CD14-positive monocyte (primary cell): ENCODE measurements at regions not wholly inside any gene's neighbourhood (a gene's known extent, or its start where the extent isn't known, plus 50 kb on each side); places are given as distances from the start of the nearest gene placed in this dataset.

Experiments used
- DNase-seq, 3 donors: peaks; one replicate each; pipeline ENCODE4 v3.0.0-alpha.2; 2011 to 2022
- H2AFZ ChIP-seq: 2 replicates; pipeline ENCODE4 v1.6.0; 2012; ENCODE audit warnings: mild to moderate bottlenecking, low read depth, low read length, inconsistent platforms; ENCODE audit not compliant: insufficient read depth, poor library complexity, severe bottlenecking
- H3K27ac ChIP-seq, 2 donors: 1 replicate in 1 of 2; 2 replicates in 1 of 2; pipeline ENCODE4 v1.5.1; 2012 to 2013; ENCODE audit warnings: low read length in 2 of 2, control low read depth in 1 of 2, inconsistent platforms in 1 of 2, low read depth in 1 of 2, mild to moderate bottlenecking in 1 of 2
- H3K27me3 ChIP-seq, 2 donors: one replicate each; pipeline versions ENCODE4 v1.6.0 to v1.6.1; 2011 to 2013; ENCODE audit warnings: low read length in 2 of 2; ENCODE audit not compliant: control insufficient read depth in 2 of 2, insufficient read depth in 2 of 2
- H3K36me3 ChIP-seq, 2 donors: replicated peaks in 1 of 2; 1 replicate in 1 of 2; 2 replicates in 1 of 2; pipeline versions ENCODE4 v1.5.1 to v1.6.1; 2012 to 2013; ENCODE audit warnings: low read length in 2 of 2, control low read depth in 1 of 2, inconsistent platforms in 1 of 2, mild to moderate bottlenecking in 1 of 2; ENCODE audit not compliant: insufficient read depth in 2 of 2, control insufficient read depth in 1 of 2
- H3K4me1 ChIP-seq, 2 donors: 1 replicate in 1 of 2; 2 replicates in 1 of 2; pipeline versions ENCODE4 v1.5.1 to v1.6.1; 2012 to 2013; ENCODE audit warnings: low read length in 2 of 2, control low read depth in 1 of 2, inconsistent platforms in 1 of 2, mild to moderate bottlenecking in 1 of 2, moderate library complexity in 1 of 2; ENCODE audit not compliant: insufficient read depth in 2 of 2, control insufficient read depth in 1 of 2
- H3K4me2 ChIP-seq: replicated peaks from 2 replicates; pipeline ENCODE3; 2012; ENCODE audit warnings: low read length, moderate library complexity, mild to moderate bottlenecking; ENCODE audit not compliant: poor library complexity, severe bottlenecking; ENCODE audit errors: extremely low read depth
- H3K4me3 ChIP-seq, 3 experiments: fragments of 200-600 bp in 1 of 3; sonication (generic) in 1 of 3; replicated peaks in 1 of 3; 1 replicate in 2 of 3; 2 replicates in 1 of 3; pipeline ENCODE4 v1.5.1; 2011 to 2013; ENCODE audit warnings: low read length in 3 of 3, mild to moderate bottlenecking in 3 of 3, control low read depth in 2 of 3, low read depth in 2 of 3, inconsistent platforms in 1 of 3, moderate library complexity in 1 of 3
- H3K79me2 ChIP-seq: 2 replicates; pipeline ENCODE4 v1.6.0; 2012; ENCODE audit warnings: mild to moderate bottlenecking, control low read depth, inconsistent platforms, low read length, moderate library complexity; ENCODE audit not compliant: insufficient read depth
- H3K9ac ChIP-seq: 2 replicates; pipeline ENCODE4 v1.6.0; 2017; ENCODE audit warnings: low read length, mild to moderate bottlenecking; ENCODE audit not compliant: insufficient read depth, poor library complexity, severe bottlenecking
- H3K9me3 ChIP-seq, 2 donors: replicated peaks in 1 of 2; 1 replicate in 1 of 2; 2 replicates in 1 of 2; pipeline versions ENCODE4 v1.5.1 to v1.6.1; 2012 to 2013; ENCODE audit warnings: low read length in 2 of 2, control low read depth in 1 of 2; ENCODE audit not compliant: control insufficient read depth in 1 of 2, insufficient read depth in 1 of 2
- H4K20me1 ChIP-seq: 2 replicates; pipeline ENCODE4 v1.6.0; 2012; ENCODE audit warnings: mild to moderate bottlenecking, low read length, control low read depth, moderate library complexity; ENCODE audit not compliant: insufficient read depth
- H3K27ac Mint-ChIP-seq, 7 donors: one replicate each; pipeline ENCODE4 v1.8.0; 2020; ENCODE audit warnings: mild to moderate bottlenecking in 7 of 7, mixed read lengths in 7 of 7, moderate library complexity in 6 of 7, inconsistent platforms in 2 of 7
- H3K27me3 Mint-ChIP-seq, 3 donors: one replicate each; pipeline ENCODE4 v1.8.0; 2021 to 2022; ENCODE audit warnings: low read depth in 3 of 3, mild to moderate bottlenecking in 3 of 3, mixed read lengths in 3 of 3, moderate library complexity in 3 of 3, inconsistent platforms in 1 of 3
- H3K36me3 Mint-ChIP-seq, 2 donors: one replicate each; pipeline ENCODE4 v1.8.0; 2020; ENCODE audit warnings: mixed read lengths in 2 of 2, inconsistent platforms in 1 of 2, mild to moderate bottlenecking in 1 of 2
- H3K4me1 Mint-ChIP-seq: one replicate; pipeline ENCODE4 v1.8.0; 2020; ENCODE audit warnings: mild to moderate bottlenecking, mixed read lengths
- H3K4me3 Mint-ChIP-seq, 2 donors: one replicate each; pipeline ENCODE4 v1.8.0; 2020; ENCODE audit warnings: mild to moderate bottlenecking in 2 of 2, mixed read lengths in 2 of 2, moderate library complexity in 1 of 2
- H3K9me3 Mint-ChIP-seq, 7 donors: one replicate each; pipeline ENCODE4 v1.8.0; 2020 to 2022; ENCODE audit warnings: mixed read lengths in 7 of 7, mild to moderate bottlenecking in 6 of 7, moderate library complexity in 6 of 7, inconsistent platforms in 2 of 7
- WGBS: methylation state at CpG from one replicate; pipeline ENCODE4 v1.1.5; 2013; ENCODE audit warnings: missing lambda C conversion rate; ENCODE audit not compliant: insufficient coverage; 5-methylcytosine and 5-hydroxymethylcytosine counted together
- intact Hi-C, 2 donors: fragments of 100-400 bp; cut with micrococcal nuclease; formaldehyde crosslinking; loops; one replicate each; pipeline versions ENCODE4 v1.15.0 to v1.15.1; 2023
- TF ChIP-seq, protein P1 (sequence below): fragments of 200-600 bp; IDR thresholded peaks from one replicate; pipeline ENCODE4 v1.8.0; 2022; ENCODE audit warnings: antibody characterized with exemption, mild to moderate bottlenecking

DNA sequence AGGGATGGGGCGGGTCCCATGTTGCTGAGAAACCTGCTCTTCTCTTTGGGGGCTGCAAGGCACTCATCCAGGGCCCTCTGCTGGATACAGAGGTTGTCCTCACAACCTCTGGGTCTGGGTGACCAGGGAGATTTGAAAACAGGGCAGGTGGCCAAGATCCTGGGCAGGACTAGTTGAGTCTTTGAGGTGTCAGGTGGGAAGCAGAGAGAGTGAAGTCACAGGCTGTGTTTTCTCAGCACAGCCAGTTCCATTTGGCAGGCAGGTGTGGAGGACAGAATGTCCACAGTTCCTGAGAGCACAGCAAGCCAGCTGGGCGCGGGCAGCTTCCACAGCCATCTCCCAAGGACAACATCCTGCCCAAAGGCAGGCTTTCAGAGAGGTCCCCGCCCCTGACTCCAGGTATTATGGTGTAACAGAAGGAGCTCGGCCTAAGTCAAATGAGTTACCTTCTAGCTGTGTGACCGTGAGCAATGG is 118.8 kb downstream of the NUFIP1 start:
- no peak overlapping the region for H3K4me3 Mint-ChIP-seq
- Histone ChIP-seq H3K4me3 (no peak overlapping the region), H4K20me1 (no peaks in the 10 kb centered on the region), H3K36me3 (no peaks in the 10 kb centered on the region), H3K9ac (no peak overlapping the region), H3K4me2 (no peak overlapping the region), H3K4me1 (no peaks in the 10 kb centered on the region), H3K79me2 (no peaks in the 10 kb centered on the region), H3K27ac (no peak overlapping the region), H3K9me3 (no peaks in the 10 kb centered on the region), H3K27me3 (no peaks in the 10 kb centered on the region), H2AFZ (no peak overlapping the region)
- H3K27me3 Mint-ChIP-seq, result peaks cover 0 to 2% (median 2%) of the 10 kb centered on the region in 3 donors
- no peaks in the 10 kb centered on the region for H3K36me3 Mint-ChIP-seq
- no peak for DNase-seq
- WGBS, result 78% methylated on average over 1 of the region's 6 CpGs
- peak overlapping the region in 1 of 7 donors; percentile 17 for H3K27ac Mint-ChIP-seq
- H3K9me3 Mint-ChIP-seq, result peaks cover 0 to 6% (median 1%) of the 10 kb centered on the region in 7 donors
- H3K4me1 Mint-ChIP-seq, result no peaks in the 10 kb centered on the region
- intact Hi-C loops, result no loop called here
- TF ChIP-seq, protein P1, sequence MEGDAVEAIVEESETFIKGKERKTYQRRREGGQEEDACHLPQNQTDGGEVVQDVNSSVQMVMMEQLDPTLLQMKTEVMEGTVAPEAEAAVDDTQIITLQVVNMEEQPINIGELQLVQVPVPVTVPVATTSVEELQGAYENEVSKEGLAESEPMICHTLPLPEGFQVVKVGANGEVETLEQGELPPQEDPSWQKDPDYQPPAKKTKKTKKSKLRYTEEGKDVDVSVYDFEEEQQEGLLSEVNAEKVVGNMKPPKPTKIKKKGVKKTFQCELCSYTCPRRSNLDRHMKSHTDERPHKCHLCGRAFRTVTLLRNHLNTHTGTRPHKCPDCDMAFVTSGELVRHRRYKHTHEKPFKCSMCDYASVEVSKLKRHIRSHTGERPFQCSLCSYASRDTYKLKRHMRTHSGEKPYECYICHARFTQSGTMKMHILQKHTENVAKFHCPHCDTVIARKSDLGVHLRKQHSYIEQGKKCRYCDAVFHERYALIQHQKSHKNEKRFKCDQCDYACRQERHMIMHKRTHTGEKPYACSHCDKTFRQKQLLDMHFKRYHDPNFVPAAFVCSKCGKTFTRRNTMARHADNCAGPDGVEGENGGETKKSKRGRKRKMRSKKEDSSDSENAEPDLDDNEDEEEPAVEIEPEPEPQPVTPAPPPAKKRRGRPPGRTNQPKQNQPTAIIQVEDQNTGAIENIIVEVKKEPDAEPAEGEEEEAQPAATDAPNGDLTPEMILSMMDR, result no peak

DNA sequence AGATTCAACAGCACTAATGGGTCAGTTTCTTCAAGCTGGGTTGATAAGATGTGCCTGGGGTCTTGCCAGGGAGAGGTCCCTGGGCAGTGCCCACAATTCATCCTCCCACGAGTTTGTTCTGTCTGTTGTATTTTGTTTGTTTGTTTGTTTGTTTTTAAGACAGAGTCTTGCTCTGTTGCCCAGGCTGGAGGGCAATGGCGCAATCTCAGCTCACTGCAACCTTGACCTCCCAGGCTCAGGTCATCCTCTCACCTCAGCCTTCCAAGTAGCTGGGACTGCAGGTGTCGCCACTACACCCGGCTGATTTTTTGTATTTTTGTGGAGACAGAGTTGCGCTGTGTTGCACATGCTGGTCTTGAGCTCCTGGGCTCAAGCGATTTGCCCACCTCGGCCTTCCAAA is 120.1 kb downstream of the NUFIP1 start:
- Mint-ChIP-seq H3K36me3 (no peaks in the 10 kb centered on the region), H3K4me1 (no peaks in the 10 kb centered on the region), H3K27ac (no peak overlapping the region), H3K9me3 (peaks cover 0 to 6% (median 1%) of the 10 kb centered on the region in 7 donors), H3K4me3 (no peak overlapping the region), H3K27me3 (peaks cover 0 to 2% (median 2%) of the 10 kb centered on the region in 3 donors)
- no peaks in the 10 kb centered on the region for H3K79me2 ChIP-seq
- H3K4me2 ChIP-seq, result no peak overlapping the region
- H3K27me3 ChIP-seq, result no peaks in the 10 kb centered on the region
- intact Hi-C loops, result no loop called here
- H3K9ac ChIP-seq, result no peak overlapping the region
- TF ChIP-seq, protein P1, result no peak
- H3K36me3 ChIP-seq, result no peaks in the 10 kb centered on the region
- no peak overlapping the region for H3K27ac ChIP-seq
- H3K4me1 ChIP-seq, result no peaks in the 10 kb centered on the region
- no peaks in the 10 kb centered on the region for H4K20me1 ChIP-seq
- no peaks in the 10 kb centered on the region for H3K9me3 ChIP-seq
- DNase-seq, result no peak
- no peak overlapping the region for H3K4me3 ChIP-seq
- 70% methylated on average over 4 of the region's 7 CpGs for WGBS
- H2AFZ ChIP-seq, result no peak overlapping the region
